GM23338 (cell line): ENCODE measurements at regions not wholly inside any gene's neighbourhood (a gene's known extent, or its start where the extent isn't known, plus 50 kb on each side); places are given as distances from the start of the nearest gene placed in this dataset.
A peak's percentile ranks its signal among the peaks of the same experiment; 100 is the strongest.

ENCODE experiments used
- ATAC-seq: fragments of 200-7000 bp; cut with Tn5 transposase; 3 replicates; pipeline ENCODE4 v1.9.1; 2020
- DNase-seq: peaks from one replicate; pipeline ENCODE4 v3.0.0-alpha.2; 2015; ENCODE audit warnings: low spot score
- H2AFZ ChIP-seq: fragments of 200-600 bp; sonication (generic); 2 replicates; pipeline ENCODE4 v1.8.0; 2016; ENCODE audit warnings: antibody characterized with exemption, mild to moderate bottlenecking, moderate library complexity
- H3F3A ChIP-seq: fragments of 200-600 bp; sonication (generic); replicated peaks from 2 replicates; pipeline ENCODE4 v1.8.0; 2017; ENCODE audit warnings: antibody characterized with exemption, mixed run types, low read depth
- H3K27ac ChIP-seq: fragments of 200-600 bp; sonication (generic); 2 replicates; pipeline ENCODE4 v1.6.1; 2016; ENCODE audit warnings: low read depth
- H3K27me3 ChIP-seq: fragments of 200-600 bp; sonication (generic); 2 replicates; pipeline ENCODE4 v1.8.0; 2016; ENCODE audit warnings: mild to moderate bottlenecking, mixed run types, moderate library complexity; ENCODE audit not compliant: insufficient read depth
- H3K36me3 ChIP-seq: fragments of 200-600 bp; sonication (generic); 2 replicates; pipeline ENCODE4 v1.8.0; 2016; ENCODE audit warnings: mild to moderate bottlenecking; ENCODE audit not compliant: insufficient read depth
- H3K4me1 ChIP-seq: fragments of 200-600 bp; sonication (generic); 2 replicates; pipeline ENCODE4 v1.8.0; 2016; ENCODE audit warnings: mild to moderate bottlenecking, moderate library complexity; ENCODE audit not compliant: insufficient read depth
- H3K4me2 ChIP-seq: fragments of 200-600 bp; sonication (generic); 2 replicates; pipeline ENCODE4 v1.7.1; 2017; ENCODE audit warnings: mixed run types
- H3K4me3 ChIP-seq: fragments of 200-600 bp; sonication (generic); 2 replicates; pipeline ENCODE4 v1.6.1; 2016; ENCODE audit warnings: mixed run types
- H3K79me2 ChIP-seq: fragments of 200-600 bp; sonication (generic); replicated peaks from 2 replicates; pipeline ENCODE4 v1.8.0; 2017; ENCODE audit warnings: mild to moderate bottlenecking; ENCODE audit not compliant: insufficient read depth
- H3K9me2 ChIP-seq: fragments of 200-600 bp; sonication (generic); 2 replicates; pipeline ENCODE4 v1.8.0; 2017; ENCODE audit not compliant: insufficient read depth
- H4K20me1 ChIP-seq: fragments of 200-600 bp; sonication (generic); replicated peaks from 2 replicates; pipeline ENCODE4 v1.8.0; 2017; ENCODE audit warnings: mild to moderate bottlenecking; ENCODE audit not compliant: insufficient read depth
- H3K27ac Mint-ChIP-seq: 2 replicates; pipeline ENCODE4 v1.8.0; 2020; ENCODE audit warnings: inconsistent platforms, mild to moderate bottlenecking, moderate library complexity, mixed read lengths
- H3K27me3 Mint-ChIP-seq: 3 replicates; pipeline ENCODE4 v1.8.0; 2022; ENCODE audit warnings: low read depth, mild to moderate bottlenecking, moderate library complexity, mixed read lengths, inconsistent platforms; ENCODE audit not compliant: insufficient read depth, poor library complexity
- H3K36me3 Mint-ChIP-seq: 3 replicates; pipeline ENCODE4 v1.8.0; 2021; ENCODE audit warnings: low read depth, mild to moderate bottlenecking, inconsistent platforms, moderate library complexity, mixed read lengths
- H3K4me1 Mint-ChIP-seq: 3 replicates; pipeline ENCODE4 v1.8.0; 2020; ENCODE audit warnings: mild to moderate bottlenecking, inconsistent platforms, mixed read lengths
- H3K4me3 Mint-ChIP-seq: 3 replicates; pipeline ENCODE4 v1.8.0; 2021; ENCODE audit warnings: moderate library complexity, mild to moderate bottlenecking, inconsistent platforms, mixed read lengths
- H3K9me3 Mint-ChIP-seq: 3 replicates; pipeline ENCODE4 v1.8.0; 2020; ENCODE audit warnings: moderate library complexity, mild to moderate bottlenecking, inconsistent platforms, mixed read lengths
- CREB1 ChIP-seq: fragments of 250-450 bp; sonication (Bioruptor Pico); IDR thresholded peaks from 2 replicates; pipeline ENCODE4 v1.5.0; 2020; ENCODE audit warnings: low read depth, mild to moderate bottlenecking, moderate library complexity
- EZH2 ChIP-seq: fragments of 200-600 bp; sonication (generic); IDR thresholded peaks from one replicate; pipeline ENCODE4 v1.8.0; 2017; ENCODE audit warnings: antibody characterized with exemption, mild to moderate bottlenecking, low read depth; ENCODE audit not compliant: unreplicated experiment
- POLR2AphosphoS5 ChIP-seq: IDR thresholded peaks from 2 replicates; pipeline ENCODE4 v1.6.1; 2016; ENCODE audit warnings: antibody characterized with exemption, low read depth
- STAT1 ChIP-seq: IDR thresholded peaks from one replicate; pipeline ENCODE4 v1.6.1; 2016; ENCODE audit warnings: antibody characterized with exemption; ENCODE audit not compliant: unreplicated experiment
- ZNF331 ChIP-seq: fragments of 250-450 bp; sonication (Bioruptor Pico); IDR thresholded peaks from 2 replicates; pipeline ENCODE4 v1.5.0; 2020; ENCODE audit warnings: low read depth, mild to moderate bottlenecking, moderate library complexity
- TF ChIP-seq, protein P1 (sequence below), 2 experiments: fragments of 200-600 bp in 1 of 2; sonication (generic) in 1 of 2; conservative IDR thresholded peaks; 2 replicates each; pipeline versions ENCODE4 v1.5.1 to v1.6.1; 2016 to 2017; ENCODE audit warnings: antibody characterized with exemption in 2 of 2, low read depth in 2 of 2, mild to moderate bottlenecking in 2 of 2, moderate library complexity in 1 of 2
- TF ChIP-seq, protein P2 (sequence below): IDR thresholded peaks from 2 replicates; pipeline ENCODE4 v1.6.1; 2016; ENCODE audit warnings: antibody characterized with exemption

DNA sequence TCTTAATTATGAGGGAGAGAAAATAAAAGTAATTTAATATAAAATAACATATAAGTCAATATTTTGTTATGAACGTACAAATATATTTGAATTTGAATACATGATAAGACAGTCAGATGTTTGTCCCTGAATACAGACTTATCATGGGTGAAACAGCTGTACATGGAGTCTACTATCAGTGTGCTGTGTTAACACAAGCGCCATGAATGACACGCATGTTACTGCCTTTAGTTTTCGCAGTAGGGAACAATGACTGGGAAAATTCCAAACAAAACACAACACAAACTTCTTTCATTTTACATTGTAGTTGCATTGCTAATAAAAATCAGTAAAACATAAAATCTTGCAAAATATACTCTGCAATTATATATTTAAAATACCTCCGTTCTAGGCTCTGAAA lies 108.6 kb downstream of the FBXO5 start (continued):
- TF ChIP-seq, protein P1, sequence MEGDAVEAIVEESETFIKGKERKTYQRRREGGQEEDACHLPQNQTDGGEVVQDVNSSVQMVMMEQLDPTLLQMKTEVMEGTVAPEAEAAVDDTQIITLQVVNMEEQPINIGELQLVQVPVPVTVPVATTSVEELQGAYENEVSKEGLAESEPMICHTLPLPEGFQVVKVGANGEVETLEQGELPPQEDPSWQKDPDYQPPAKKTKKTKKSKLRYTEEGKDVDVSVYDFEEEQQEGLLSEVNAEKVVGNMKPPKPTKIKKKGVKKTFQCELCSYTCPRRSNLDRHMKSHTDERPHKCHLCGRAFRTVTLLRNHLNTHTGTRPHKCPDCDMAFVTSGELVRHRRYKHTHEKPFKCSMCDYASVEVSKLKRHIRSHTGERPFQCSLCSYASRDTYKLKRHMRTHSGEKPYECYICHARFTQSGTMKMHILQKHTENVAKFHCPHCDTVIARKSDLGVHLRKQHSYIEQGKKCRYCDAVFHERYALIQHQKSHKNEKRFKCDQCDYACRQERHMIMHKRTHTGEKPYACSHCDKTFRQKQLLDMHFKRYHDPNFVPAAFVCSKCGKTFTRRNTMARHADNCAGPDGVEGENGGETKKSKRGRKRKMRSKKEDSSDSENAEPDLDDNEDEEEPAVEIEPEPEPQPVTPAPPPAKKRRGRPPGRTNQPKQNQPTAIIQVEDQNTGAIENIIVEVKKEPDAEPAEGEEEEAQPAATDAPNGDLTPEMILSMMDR (conservative IDR thresholded peaks at IDR 0.05; ENCODE audit: low read depth in 2 of 2), result no peak

DNA sequence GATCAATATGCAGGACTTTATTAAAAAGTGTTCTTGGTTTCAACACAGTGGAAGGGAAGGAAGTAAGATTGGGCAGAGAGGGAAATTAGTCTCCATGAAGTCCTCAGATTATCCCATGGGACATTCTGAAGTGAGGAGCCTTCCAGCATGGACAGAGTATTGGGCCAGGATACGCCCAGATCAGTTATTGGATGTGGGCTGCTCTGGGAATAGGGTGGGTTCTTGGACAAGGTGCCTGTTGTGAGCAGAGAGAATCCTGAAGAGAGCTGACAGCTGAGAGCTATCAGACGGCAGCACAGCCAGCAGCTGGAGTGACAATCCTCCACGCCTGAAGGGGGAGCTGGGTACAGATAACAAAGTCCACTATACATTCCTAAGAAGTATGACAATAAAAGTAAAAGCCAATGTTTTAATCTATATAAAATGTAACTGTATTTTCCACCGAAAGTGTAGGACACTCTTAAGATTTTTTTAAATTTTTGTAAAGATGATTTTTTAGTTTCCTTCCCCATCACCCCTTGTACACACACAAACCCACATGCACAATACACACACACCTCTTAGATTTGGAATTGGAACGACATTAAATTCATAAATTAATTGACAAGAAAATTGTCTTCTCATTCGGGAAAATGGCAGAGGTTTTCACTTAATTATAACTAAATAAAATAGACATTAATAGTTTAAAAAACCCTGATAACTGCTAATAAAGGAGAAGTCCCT lies 107.8 kb downstream of the FBXO5 start:
- H3K36me3 Mint-ChIP-seq, result no peaks in the 10 kb centered on the region; the same call in 2 of the 3 replicates
- Histone ChIP-seq H3K27me3 (no peaks in the 10 kb centered on the region), H3K4me3 (no peak overlapping the region), H3K9me2 (no peaks in the 10 kb centered on the region), H4K20me1 (no peaks in the 10 kb centered on the region), H3K4me1 (no peaks in the 10 kb centered on the region), H3F3A (no peaks in the 10 kb centered on the region), H3K27ac (no peak overlapping the region), H2AFZ (no peak overlapping the region; the same call in 1 of the 2 replicates), H3K79me2 (no peaks in the 10 kb centered on the region), H3K36me3 (no peaks in the 10 kb centered on the region), H3K4me2 (no peak overlapping the region)
- no peaks in the 10 kb centered on the region for H3K27me3 Mint-ChIP-seq
- peaks cover 6% of the 10 kb centered on the region; the same call in 1 of the 3 replicates for H3K9me3 Mint-ChIP-seq
- ATAC-seq (no peak), DNase-seq (no peak)
- no peak for TF ChIP-seq CREB1 (CRISPR knock-in tag)
- TF ChIP-seq, protein P1 (conservative IDR thresholded peaks at IDR 0.05; ENCODE audit: low read depth in 2 of 2), result peak in 1 of 2 experiments; percentile 22; a peak in 2 of 4 replicates
- H3K27ac Mint-ChIP-seq, result no peak overlapping the region
- no peak overlapping the region for H3K4me3 Mint-ChIP-seq
- H3K4me1 Mint-ChIP-seq, result no peaks in the 10 kb centered on the region

DNA sequence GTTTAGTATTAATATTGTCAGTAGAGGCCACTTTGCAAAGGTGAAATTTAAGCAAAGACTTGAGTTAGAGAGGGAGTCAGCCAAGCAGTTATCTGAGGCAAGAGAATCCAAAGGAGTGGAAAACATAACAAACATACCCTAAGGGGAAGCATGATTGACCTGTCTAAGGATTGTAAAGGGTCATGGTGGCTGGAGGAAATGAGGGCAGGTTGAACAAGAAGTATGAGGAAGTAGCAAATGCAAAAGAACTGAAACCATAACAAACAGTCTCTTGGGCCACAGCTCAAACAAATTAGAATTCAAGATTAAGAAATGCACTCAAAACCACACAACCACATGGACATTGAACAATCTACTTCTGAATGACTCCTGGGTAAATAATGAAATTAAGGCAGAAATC lies 103.2 kb downstream of the FBXO5 start:
- H3K4me2 ChIP-seq, result no peak overlapping the region
- no peak overlapping the region for H2AFZ ChIP-seq
- DNase-seq (no peak), ATAC-seq (no peak)
- Mint-ChIP-seq H3K9me3 (peaks cover 33% of the 10 kb centered on the region), H3K27ac (no peak overlapping the region), H3K4me1 (no peaks in the 10 kb centered on the region), H3K36me3 (peaks cover 17% of the 10 kb centered on the region), H3K27me3 (peaks cover 2% of the 10 kb centered on the region), H3K4me3 (no peak overlapping the region)
- H4K20me1 ChIP-seq, result no peaks in the 10 kb centered on the region
- no peaks in the 10 kb centered on the region for H3K79me2 ChIP-seq
- no peaks in the 10 kb centered on the region for H3K36me3 ChIP-seq
- H3F3A ChIP-seq, result no peaks in the 10 kb centered on the region
- no peak overlapping the region for H3K4me3 ChIP-seq
- no peaks in the 10 kb centered on the region for H3K4me1 ChIP-seq
- H3K27ac ChIP-seq, result no peak overlapping the region
- no peaks in the 10 kb centered on the region for H3K27me3 ChIP-seq
- H3K9me2 ChIP-seq, result no peaks in the 10 kb centered on the region
- TF ChIP-seq POLR2AphosphoS5, result no peak
- TF ChIP-seq STAT1, result no peak
- TF ChIP-seq ZNF331 (CRISPR knock-in tag), result no peak
- TF ChIP-seq, protein P2, sequence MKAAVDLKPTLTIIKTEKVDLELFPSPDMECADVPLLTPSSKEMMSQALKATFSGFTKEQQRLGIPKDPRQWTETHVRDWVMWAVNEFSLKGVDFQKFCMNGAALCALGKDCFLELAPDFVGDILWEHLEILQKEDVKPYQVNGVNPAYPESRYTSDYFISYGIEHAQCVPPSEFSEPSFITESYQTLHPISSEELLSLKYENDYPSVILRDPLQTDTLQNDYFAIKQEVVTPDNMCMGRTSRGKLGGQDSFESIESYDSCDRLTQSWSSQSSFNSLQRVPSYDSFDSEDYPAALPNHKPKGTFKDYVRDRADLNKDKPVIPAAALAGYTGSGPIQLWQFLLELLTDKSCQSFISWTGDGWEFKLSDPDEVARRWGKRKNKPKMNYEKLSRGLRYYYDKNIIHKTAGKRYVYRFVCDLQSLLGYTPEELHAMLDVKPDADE, result no peak
- no peak for TF ChIP-seq EZH2
